HuH-7 (cell line): ENCODE measurements at regions not wholly inside any gene's neighbourhood (a gene's known extent, or its start where the extent isn't known, plus 50 kb on each side); places are given as distances from the start of the nearest gene placed in this dataset.

Experiments
- DNase-seq: peaks from one replicate; pipeline ENCODE4 v3.0.0; 2011; ENCODE audit warnings: low spot score

DNA sequence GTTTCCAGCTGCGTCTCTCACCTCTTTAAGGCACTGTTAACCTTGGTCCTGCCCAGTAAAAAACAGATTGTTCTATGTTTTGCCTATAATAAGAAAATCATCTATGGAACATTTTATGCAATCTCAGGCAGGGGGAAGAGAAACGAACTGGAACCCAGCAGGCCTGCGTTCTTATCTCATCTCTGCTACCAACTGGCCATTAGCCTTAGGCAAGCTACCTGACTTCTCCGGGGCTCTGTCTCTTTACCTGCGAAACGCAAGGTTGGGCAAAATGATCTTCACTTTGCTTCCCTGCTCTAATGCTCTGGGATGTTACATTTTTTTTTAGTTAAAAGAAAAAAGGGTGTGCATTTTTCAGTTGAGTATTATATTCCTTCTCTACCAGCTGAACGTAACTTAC lies 70.5 kb upstream of the WIPF1 start:
- no peak for DNase-seq

DNA sequence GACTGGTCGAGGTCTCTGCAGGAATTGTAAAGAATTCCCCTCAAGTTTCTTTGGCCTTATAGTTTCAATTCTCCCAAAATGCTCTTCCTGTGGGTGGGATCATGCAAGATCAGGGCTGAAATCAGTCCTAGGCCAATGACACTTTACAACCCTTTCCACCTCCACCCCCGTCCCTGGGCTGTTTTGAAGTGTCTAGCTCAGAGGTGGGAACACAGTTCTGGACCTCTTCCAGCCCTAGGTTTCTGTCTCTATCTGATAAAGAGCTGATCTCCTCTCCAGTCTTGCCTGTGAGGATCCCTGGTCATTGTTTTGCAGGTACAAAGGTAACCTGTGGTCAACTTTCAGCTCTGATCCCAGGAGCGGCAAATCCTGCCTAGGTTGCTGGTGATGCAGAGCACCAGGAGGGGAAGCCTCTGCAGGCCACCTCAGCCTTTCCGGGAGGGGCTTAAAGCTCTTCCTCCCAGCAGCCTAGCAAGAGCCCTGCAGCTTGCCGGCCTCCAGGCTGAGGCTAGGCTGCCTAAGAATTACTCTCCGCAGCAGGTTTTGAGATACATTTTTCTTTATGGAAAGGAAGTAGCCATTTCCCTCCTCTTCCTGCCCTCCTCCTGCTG lies 69.8 kb upstream of the WIPF1 start:
- no peak for DNase-seq

DNA sequence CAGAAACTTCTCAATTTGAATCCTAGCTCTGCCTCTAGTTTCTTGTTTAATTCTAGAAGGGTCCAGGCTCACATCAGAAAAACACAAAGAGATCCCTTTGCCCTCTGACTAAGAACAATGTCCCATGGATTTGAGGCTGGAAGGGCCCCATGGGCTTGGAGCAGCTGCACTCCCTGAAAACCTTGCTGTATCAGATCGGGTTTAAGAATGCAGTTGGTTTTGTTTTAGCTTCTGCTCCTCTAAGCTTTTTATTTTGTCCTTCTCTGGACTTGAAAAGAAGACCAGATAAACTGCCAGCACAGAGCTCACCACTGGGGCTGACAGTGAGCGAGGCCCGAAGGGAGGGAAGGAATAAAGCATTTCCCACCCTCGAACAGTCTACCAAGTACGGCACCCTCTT lies 69.2 kb upstream of the WIPF1 start:
- no peak for DNase-seq

DNA sequence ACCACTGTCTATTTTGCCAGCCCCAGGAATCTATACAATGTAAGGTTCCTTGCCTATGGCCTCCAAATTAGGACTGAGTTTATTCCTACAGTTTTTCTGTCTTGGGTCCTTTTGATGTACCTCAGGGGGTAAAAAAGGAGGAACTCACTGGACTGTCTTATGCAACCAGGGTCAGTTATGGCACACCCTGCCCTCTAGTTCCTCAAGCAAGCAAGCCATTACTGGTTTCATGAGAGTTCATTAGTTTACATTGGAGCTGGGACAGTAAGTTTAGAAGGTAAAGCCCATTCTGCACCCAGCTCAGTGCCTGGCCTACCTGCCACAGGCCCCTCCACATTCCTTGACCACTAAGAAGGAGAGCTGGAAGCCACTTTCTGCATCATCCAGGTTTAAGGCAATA lies 68.7 kb upstream of the WIPF1 start:
- no peak for DNase-seq

DNA sequence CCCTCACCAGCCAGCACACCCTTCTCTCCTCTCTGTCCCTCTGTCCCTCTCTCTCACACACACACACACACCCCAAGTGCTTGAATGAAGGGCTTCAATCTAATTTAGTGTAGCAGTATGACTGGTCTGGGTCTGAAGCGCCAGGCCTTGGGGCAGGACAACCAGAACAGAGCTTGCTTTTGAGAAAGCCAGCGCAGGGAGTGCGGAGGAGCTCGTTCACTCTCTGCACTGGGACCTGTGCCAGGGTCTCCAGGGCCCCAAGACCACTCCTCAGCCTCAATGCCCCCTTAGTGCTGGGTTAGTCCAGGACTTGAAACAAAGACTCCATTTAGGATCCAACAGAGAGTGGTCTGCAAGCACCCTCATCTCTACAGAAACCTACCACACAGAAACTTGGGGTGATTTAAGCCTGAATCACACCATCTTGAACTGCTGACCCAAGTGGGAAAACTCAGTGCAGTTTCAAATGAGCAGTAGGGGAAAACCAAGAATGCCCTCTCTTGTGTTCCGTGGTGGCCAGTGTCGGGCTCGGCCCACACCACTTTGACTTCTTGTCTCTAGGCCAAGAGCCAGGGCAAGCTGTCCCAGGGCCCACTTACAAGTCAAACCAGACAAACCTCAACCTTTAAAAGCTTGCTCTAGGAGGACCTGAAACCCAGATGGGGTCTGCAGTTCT lies 66.6 kb upstream of the WIPF1 start:
- DNase-seq: no peak

DNA sequence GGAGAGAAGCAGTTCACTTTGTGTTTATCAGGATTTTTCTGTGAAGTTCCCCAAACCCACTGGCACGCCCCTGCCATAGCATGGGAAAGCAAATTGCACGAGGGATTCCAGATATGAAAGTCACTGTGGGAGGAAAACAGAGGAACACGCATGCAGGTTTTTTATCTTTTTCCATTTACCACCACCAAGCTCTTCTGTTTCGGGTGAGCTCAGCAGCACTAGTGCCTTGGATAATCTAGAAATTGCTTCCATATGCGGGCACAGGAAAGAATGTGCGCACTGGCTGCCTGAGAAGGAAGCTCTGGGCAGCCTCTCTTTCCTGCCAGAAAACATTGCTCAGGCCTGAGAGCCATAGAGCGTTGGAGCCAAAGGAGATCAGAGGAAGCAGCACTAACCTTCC lies 65.9 kb upstream of the WIPF1 start:
- no peak for DNase-seq

DNA sequence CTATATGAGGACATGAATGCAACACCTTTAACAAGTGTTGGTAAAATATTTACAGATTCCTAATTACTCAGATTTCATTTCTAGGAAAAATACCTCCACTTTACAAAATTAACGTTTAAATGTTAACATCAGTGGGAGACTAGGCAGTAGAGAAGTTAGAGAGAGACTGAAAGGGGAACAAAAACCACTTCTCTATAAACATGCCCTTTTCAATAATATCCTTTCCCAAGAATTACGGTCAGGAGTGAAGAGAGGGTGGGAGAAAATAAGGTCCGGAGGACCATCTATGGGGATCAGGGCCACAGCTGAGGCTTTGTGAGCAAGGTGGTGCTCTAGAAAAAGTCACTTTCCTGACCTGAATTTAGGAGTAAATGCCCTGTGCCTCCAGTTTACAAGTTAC lies 65.3 kb upstream of the WIPF1 start:
- DNase-seq: no peak

DNA sequence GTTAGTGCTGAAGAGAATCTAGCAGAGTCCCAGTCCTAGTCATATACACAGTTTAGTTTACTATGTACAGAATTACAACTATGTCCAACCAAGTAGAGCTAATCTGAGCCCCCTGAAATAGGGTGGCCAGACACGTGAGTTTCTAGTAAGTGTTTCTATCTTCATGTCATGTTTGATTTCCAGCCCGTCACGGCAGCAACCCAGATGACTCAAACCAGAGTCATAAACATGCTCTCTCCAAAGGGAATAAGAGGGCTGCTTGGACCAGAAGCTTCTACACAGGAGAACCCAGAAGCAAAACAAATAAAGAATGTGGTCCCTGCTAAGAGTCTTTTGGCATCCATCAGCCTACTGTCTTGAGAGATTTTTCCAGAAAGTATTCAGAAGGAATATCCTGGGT lies 64.9 kb upstream of the WIPF1 start:
- DNase-seq: no peak

DNA sequence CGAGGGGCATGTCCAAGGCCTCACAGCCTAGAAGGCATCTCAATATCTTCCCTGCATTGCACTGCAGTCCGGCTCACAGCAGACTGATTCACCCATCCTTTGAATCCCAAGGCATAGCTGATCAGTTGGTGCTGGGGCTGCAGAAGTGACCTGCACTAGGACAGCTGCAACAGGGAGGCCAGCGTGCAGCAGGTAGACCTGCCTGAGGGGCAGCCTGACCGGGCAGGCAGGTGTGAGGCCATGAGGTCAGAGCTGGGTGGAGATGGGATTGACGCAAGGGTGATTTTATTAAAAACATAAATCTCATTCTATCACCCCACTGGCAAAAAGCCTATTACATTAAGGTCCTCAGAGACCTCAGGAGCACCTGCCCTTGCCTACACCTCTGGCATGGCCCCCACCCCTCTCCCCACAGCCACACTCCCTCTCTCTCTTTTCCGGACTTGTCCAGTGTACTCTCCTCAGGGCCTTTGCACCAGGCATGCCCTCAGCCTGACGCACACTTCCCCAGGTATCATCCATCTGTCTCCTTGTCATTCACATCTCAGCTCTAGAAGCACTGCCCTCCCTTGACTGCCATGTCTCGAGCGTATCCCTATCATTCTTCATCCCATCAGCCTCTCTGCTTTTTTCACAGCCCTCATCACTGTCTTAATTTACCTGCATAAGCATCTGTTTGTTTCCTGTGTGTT lies 63.5 kb upstream of the WIPF1 start:
- no peak for DNase-seq

DNA sequence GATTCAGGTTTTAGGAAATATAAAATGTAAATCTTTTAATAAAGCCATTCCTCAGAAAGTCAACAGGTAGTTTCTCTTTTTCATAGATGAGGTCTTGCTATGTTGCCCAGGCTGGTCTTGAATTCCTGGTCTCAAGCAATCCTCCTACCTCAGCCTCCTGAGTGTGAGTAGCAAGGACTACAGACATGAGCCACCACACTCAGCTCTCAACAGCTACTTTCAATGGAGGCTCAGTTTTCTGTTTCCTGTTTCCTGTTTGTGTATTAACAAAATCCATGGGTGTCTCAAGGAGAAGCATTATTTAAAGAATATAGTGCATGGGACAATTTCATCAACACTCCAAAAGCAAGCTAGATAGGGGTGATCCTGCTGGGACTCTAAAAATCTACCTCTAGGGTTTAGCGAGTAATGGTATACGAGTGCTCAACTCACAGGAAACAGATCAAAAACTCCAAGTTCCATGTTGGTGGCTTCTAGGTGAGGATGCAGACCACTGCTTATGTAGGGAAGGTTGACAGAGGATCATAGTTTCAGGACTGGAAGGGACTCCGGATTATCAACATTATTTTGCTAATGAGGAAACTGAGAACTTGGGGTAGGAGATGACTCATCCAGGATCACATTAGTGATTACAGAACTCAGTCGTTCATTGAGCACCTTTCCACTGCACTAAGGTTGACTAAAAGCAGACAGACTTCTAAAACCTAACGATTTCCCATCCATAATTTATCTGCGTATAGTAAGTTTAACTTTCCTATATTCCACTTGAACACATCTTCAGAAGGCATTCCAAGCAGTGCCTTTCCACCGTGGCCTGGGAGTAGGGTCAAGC lies 61.7 kb upstream of the WIPF1 start:
- DNase-seq: no peak

DNA sequence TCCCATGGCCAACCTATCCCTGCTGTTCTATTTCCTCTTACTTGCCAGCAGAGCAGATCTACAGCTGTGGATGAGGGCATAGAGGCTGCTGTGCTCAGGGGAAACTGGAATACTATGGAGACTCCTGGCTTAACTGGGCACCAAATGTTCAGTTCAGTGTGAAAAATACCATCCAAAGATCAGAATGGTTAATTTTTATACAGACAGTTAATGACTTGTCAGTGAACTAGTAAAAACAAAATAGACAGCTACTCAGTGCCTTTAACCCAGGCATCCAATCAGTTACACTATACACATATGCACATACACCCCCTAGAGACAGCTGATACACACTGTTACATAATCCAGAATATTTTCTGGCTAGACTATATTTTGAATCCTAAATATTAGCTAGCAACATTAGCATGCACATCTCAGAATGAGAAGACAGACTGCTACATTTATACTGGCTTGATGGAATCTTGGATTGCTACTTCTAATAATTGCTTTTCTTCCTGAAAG lies 59.1 kb upstream of the WIPF1 start:
- DNase-seq: no peak

DNA sequence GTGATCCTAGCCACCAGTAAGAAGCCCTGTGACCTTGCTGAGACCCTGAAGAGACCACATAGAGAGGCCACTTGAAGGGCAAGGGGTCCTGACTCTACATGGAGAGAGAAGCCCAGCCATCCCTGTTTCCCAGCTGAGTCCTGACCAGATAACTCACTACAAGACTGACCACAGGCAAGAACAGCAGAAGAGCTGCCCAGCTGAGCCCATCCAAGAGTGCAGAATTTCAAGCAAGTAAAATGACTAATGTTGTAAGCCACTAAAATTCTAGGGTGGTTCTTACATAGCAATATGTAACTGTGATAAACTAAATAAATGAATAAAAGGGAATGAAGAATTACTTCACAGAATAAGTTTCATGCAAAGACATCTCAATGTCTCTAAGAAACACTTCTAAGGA lies 58.4 kb upstream of the WIPF1 start:
- no peak for DNase-seq

DNA sequence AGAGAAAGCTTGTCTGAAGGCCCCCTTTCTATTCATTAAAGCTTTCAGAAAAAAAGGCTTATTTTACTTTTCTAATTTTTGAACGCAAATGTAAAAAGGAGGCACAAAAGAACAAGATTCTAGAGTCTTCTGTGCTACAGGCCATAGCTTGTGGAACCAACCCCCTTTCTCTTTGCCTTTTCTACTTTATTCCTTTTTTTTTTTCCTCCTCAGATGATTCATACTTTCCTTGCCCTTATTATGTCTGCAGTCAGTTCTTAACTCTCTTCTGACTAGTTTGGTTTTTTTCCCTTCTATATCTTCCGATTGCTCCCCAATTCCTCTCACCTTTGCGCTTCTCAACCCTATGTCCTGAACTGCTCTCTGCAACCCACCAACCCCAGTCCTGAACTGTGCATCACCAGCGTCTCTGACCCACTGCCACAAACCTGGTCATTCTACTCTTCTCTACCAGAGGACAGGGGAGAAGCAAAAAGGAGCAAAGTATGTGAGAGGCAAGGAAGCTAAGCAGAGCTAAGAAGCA lies 56.9 kb upstream of the WIPF1 start:
- DNase-seq: no peak

DNA sequence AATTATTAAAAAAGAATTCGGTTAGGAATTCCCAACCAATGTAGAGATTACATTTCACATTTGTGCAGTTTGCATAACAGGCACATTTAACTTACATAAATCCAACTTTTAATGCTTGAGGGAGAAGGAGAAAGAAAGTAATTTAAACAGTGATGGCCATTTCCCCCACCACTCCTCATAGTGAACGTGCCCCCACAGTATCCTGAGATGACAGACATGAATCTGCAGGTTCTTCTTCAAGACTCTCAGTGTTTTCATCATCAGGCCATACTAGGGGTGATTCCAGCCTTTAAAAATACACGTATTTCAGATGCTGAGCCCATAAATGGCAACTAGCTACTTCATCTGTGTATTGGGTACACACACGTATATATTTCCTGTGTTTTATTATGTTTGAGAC lies 51.3 kb upstream of the WIPF1 start:
- DNase-seq: no peak
